Skeletal muscle cell (primary cell): ENCODE measurements at regions not wholly inside any gene's neighbourhood (a gene's known extent, or its start where the extent isn't known, plus 50 kb on each side); places are given as distances from the start of the nearest gene placed in this dataset.
"Not testable (repeated sequence)": the region's sequence is repeated elsewhere in the genome, so short reads cannot be mapped to it uniquely, and the experiment has no call there.

Experiments
- DNase-seq: peaks from one replicate; pipeline ENCODE4 v3.0.0-alpha.2; 2010; ENCODE audit warnings: low read depth
- H3K4me3 ChIP-seq: 2 replicates; pipeline ENCODE4 v1.5.1; 2011; ENCODE audit warnings: low read depth, mild to moderate bottlenecking, control low read depth, low read length, moderate library complexity

DNA sequence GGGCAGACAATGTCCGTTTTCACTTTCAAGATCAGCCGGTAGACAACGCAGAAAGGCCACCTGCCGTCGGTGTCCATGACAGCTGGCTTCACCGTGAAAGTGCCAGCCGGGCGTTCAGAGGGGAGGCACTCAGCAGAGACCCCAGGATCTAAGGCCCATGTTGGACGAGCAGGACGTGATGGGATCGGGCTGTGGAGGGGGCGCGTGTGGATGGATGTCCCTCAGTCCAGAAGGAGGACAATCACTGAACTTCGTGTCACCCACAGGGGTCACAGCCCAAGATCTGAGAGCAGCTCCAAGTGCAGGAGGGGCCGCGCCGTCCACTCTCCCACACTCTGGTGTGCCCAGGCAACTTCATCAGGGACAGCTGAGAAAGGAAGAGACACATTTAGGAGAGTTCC lies 164.4 kb downstream of the BRD1 start:
- DNase-seq: no peak
- H3K4me3 ChIP-seq: no peak overlapping the region

DNA sequence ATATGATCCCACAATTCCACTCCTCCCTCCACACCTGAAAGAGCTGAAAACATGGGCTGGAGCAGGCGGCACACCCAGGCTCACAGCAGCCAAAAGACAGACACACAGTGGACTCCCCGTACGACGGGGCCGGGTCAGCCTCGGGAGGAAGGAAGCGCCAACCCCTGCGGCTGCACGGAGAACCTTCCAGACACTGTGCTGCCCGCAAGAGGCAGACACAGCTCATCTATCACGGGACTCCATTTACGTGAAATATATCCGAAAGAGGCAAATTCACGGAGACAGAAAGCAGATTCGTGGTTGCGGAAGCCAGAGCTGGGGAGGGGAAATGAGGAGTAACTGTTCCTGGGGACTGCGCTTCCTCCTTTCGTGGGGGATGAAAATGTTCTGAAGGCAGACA lies 165.0 kb downstream of the BRD1 start:
- H3K4me3 ChIP-seq: no peak overlapping the region
- DNase-seq: no peak

DNA sequence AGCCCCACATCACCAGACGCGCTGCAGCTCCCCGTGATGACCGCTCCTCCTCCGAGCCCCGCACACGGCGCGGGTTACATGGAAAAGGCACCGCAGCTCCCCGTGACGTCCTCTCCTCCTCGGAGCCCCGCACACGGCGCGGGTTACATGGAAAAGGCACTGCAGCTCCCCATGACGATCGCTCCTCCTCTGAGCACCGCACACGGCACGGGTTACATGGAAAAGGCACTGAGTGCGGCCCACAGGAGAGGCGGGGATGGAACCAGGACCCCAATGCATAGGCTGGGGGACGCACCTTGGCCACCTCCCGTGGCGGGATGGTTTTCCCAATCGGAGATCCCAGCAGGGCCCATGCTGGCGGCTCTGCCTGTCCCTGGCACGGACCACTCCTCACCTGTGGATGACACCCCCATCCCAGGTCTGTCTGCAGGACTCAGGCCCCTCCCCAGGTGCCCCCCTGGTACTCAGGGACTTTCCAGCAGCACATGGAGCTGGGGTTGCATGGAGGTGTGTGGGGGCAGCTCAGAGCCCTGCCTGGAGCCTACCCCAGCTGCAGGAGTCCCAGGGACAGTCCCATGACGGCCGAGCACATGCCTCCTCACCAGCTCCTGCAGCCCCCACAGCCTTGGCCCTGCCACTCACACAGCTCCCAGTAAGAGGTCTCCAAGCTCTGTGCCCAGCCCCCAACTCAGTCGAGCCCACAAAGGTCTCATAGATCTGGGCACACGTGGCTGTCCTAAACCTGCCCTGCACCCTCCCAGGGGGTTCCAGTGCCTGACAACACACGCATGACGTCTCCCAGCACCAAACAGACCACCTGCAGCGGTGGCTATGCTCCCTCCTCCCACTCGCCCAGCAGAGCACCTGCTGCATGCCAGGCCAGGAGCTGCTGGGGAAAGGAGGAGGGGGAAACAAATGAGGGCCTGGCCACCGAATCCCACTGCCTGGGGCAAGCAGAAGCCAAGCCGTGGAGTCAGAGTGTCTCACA lies 166.6 kb downstream of the BRD1 start:
- H3K4me3 ChIP-seq: no peak overlapping the region
- no peak for DNase-seq

DNA sequence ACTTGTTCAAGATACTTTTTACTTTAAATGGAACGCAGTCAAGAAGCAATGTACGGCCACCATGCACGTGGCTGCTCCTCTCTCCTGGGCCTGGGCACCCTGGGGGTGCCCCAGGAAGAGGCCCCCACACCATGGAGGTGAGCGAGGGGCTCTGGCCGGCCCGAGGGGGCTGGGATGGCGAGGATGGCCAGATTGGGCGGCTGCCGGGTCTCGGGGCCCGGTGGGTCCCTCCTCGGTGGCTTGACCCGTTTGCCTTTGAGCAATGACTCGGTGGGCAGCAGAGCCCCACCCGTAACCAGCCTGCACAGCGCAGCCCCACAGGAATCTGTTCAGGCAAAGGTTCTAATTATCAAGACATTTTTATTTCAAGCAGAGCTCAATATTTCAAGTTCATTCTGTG lies 167.4 kb downstream of the BRD1 start:
- no peak for DNase-seq
- no peak overlapping the region for H3K4me3 ChIP-seq

DNA sequence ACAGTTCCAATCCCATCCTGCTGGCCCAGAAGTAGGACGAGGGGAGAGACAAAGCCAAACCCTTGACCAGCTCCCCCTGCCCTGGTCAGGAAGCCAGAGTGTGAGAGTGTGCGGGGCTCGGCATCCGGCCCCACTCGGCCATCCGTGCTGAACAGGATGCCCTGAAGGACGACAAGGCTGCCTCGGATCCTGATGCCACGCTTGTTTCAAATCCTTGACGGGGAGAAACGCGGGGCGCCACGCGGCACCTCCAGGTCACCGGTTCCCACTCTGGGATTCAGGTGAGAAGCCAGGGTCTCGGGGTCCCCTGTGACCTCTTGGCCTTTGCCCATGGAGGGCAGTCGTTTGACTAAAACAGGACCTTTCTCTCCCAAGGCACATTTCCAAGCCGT lies 167.8 kb downstream of the BRD1 start:
- no peak overlapping the region for H3K4me3 ChIP-seq
- DNase-seq: no peak

DNA sequence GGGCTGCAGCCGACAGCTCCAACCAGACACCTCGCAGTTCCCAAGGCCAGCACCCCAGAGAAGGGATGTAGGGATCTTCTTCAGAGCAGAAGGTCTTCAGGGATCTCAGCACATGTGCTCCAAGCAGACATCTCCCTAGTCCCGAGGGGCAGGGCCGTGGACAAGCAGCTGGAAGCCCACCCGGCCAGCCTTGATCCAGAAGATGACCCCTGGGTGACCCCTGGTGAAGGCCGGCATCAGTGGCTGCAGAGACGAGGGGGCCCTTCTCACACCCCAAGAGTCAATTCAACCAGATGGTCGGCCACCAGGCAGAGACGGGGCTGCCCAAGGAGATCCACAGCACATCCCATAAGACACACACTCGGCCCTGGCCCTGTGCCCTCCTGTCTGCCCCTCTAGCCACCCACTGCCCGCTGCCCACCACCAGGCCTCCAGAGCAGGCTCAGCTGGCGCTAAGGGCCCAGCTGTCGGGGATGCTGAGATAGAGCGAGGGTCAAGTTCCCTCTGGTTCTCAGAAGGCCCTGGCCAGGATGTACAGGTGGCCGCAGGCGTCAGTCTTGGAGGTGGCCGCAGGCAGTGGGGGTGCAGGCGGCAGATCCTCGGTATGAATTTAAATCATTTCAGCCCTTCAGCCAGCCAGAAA lies 168.3 kb downstream of the BRD1 start:
- no peak overlapping the region for H3K4me3 ChIP-seq
- DNase-seq: no peak

DNA sequence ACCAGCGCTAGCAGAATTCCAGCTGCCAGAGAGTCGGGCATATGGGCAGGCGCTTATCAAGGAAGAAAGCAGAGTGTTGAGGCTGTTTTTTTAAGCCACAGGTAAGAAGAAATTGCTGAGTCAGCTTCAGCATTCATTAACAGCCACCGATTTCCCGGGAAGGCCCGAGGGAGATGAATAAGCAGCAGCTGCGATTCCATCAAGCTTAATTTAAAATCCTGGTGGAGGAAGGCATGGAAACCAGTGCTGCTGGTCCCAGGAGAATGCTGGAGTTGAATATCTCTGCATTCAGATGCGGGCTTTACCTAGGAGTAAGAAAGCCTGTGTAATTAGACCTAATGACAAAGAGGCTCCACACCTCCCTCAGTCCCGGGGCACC lies 168.8 kb downstream of the BRD1 start:
- DNase-seq: no peak
- no peak overlapping the region for H3K4me3 ChIP-seq

DNA sequence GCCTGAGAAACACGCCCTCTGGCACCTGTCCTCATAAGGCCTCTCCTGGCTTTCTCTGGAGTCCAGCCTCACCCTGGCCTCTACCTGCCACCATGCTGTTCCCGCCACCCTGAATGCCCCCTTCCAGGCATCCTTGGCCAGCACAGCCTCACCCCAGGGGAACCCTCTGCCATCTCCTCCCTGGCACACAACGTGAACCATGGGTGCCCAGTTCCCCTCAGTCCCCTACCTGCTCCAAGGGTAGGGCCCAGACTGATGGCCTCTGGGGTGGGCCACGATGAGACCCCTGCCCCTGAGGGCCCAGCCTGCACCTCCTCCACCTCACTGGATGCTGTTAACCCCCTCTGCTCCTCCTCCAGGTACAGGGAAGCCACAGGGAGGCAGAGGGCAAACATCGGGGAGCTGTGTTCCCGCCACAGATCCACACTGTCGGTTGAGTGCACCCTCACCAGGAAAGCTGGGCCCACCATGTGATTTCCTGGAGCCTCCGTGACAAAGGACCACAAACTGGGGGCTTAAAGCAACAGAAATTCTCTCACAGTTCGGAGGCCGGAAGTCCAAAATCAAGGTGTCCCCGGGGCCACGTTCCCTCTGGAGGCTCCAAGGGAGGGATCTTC lies 169.6 kb downstream of the BRD1 start:
- no peak overlapping the region for H3K4me3 ChIP-seq
- DNase-seq: no peak

DNA sequence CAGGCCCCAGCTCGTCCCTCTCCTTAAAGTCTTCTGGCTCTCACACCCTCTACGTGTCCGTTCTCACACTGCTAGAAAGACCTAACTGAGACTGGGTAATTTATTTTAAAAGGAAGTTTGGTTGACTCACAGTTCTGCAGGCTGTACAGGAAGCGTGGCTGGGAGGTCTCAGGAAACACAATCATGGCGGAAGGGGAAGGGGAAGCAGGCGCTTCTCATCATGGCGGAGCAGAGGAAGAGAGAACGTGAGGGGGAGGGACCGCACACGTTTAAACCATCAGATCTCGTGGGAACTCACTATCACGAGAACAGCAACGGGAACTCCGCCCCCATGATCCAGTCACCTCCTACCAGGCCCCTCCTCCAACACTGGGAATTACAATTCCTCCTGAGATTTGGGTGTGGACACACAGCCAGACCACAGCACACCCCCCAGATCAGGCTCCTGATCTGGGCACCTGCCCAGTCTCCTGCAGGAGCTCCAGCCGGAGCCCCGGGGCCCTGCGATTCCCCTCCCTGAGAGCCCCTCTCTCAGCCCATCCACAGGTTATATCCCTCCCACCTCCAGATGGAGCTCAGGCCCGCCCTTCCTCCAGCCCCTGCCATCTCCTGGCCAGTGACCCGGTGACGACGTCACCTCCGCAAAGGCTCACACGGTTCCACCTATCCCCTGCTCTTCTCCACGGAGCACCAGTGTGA lies 170.2 kb downstream of the BRD1 start:
- no peak overlapping the region for H3K4me3 ChIP-seq
- DNase-seq: no peak

DNA sequence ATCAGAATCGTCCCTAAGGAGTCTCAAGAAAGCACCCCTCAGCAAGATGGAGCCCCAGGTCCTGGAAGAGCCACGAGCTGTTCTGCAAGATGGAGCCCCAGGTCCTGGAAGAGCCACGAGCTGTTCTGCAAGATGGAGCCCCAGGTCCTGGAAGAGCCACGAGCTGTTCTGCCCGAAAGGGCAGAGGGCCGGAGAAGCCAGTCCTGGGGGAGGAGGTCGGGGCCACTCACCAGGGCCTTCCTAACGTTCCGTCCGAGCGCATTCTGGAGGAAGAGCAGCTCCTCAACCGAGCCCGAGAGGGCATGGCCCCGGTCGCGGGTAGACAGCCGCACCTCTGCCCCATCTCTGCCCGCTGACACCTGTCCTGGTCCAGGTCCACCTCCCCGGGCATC lies 170.8 kb downstream of the BRD1 start:
- not testable (repeated sequence) for DNase-seq, H3K4me3 ChIP-seq

DNA sequence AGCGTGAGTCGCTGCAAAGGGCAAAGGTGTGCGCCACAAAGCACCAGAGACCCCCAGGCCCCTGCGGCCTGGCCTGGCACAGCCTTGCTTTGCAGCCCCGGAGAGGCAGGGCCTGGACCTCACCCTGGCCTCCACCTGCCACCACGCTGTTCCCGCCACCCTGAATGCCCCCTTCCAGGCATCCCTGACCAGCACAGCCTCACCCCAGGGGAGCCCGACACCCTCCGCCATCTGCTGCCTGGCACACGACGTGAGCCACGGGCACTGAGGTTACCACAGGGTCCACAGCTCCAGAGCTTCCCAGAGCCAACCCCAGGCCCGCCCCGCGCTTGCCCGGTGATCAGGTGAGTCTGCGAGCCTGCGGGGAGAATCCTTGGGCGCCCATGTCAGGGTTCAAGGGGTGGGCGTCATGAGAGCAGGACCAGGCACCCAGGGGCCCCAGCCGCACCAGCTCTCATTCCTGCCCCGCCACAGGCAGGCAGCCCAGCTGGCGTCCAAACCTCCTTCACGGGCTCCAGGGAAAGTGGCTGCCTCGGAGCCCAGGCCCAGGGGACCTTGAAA lies 171.3 kb downstream of the BRD1 start:
- no peak overlapping the region for H3K4me3 ChIP-seq
- no peak for DNase-seq

DNA sequence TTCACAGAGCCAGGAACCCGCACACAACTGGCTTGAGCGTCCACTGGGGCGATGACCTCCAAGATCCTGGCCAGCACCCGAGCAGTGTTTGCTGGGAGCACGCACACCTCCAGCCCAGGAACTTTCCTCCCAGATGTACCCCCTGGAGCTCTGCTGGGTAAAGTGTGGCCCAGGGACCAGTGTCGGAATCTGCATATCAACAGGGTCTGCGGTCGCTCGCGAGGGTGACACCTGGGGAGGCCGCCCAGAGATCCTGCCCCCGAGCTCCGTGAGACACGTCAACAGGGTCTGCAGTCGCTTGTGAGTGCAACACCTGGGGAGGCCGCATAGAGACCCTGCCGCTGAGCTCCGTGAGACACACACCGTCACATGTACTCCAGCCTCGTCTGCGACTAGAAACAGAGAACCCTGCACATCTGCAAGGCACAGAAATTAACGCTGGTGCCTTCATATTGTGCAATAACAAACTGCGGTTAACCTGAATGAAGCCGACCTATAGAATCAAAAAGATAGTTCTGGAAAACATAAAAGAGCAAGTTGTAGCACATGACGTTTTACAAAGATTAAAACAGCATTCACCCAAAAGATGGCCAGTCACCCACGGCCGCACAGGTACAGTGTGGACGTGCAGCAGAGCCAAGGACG lies 172.4 kb downstream of the BRD1 start:
- DNase-seq: no peak
- H3K4me3 ChIP-seq: no peak overlapping the region

DNA sequence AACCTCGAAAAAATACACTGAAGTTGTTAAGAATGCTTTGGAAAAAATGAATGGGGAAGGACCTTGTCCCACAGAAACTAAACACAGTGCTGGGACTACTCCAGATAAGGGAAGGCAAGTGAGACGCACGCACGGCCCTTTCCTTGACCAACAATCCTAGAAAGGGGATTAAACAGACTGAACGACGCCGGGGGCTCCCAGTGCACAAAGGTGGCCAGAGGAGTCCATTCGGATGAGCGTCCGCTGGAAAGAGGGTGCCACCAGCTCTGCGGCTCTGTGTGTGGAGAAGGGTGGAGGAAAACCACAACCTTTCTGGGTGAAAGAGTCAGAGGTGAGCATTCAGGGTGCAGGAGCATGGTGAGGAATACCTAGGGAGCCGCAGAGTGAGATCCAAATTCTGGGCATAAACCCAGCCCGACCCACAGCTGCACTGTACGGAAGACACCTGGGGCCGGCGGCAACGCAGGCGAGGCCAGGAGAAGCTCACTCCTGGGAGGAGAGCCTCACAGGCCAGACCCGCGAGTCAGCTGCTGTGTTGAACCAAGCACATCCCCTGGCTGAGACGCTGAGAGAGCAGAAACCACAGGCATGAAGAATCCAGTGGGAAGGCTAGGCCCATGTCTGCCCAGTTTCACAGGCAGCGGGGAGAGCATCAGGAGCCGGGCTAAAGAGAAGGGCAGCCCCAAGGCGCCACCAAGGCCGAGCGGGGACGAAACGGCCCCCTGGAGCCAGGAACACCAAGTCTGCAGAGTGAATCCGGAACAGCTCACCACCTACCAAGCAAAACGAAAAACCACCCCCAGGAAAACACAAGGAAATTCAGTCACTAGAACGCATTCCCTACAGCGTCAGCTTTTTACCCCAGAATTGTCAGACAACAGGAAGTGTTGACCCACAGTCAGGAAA lies 177.1 kb downstream of the BRD1 start:
- no peak for DNase-seq
- no peak overlapping the region for H3K4me3 ChIP-seq

DNA sequence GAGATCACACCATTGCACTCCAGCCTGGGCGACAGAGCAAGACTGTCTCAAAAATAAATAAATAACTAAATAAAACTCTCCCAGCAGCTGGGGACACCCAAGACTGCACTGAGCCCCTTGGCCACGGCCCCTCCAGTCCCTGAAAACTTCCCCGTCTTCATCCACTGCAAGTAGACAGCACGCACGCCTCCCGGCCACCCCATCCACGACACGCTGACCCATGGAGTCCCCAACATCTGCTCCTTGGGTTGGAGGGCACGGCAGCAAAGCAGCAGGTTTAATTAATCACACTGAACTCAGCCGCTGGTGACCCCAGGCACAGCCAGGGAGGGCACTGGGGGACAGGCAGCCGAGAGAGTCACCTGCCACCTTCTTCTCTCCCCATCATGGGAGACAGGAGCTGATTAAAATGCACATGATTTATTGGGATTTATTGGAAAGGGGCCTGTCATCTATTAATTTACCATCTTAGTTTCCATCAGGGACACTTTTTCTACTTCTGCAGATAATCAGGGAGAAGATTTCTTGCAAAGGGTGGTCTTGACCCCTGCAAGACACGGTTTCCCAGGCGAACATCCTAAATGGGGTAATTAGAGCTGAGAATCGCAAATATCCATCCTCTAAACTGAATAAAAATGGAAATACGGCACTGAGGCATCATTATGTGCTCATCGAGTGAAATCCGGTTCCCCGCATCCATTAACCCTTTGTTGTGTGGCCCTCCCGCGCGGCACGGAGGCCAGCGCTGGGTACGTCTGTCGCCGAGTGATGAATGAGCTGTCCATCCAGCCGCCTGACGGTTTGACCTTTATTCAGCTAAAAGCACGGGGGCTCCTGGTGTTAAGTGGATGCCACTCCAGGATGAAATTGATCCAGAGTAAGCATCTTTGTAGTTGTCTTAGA lies 178.3 kb downstream of the BRD1 start:
- H3K4me3 ChIP-seq: no peak overlapping the region
- DNase-seq: no peak

DNA sequence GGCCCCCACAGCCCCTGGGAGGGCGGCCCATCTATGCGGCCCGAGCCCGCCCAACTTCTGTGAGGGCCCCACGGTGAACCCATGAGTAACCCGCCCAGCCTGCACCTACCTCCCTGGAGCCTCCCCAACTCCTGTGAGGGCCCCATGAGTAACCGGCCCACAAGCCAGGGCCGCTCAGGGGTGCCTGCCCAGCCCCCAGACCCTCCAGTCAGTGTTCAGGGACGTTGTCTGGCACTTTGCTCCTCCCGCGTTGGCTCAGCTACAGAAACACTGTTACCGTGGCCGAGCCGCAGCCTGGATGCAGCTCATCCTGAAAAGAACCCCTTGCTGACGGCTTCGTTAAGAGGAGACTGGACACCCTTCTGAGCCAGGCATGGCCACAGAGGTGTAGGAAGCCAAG lies 179.6 kb downstream of the BRD1 start:
- no peak overlapping the region for H3K4me3 ChIP-seq
- DNase-seq: no peak

DNA sequence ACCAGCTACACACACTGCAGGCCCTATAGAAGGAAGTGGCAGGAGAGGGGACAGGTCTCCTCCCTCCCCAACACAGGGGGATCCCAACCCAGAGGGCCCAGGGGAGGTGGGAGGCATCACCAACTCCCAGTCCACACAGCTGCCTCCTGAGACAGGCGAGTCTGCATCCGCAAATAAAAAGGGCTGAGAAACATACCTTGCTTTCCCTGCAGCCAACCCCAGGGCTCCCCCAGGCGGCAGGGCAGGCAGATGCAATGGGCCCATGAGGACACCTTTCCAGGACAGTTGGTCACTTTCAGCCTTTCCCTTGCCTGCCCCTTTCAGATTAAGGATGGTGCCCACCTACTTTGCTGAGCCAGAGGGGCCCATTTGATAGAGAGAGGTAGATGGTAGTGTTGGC lies 180.0 kb downstream of the BRD1 start:
- no peak for DNase-seq
- H3K4me3 ChIP-seq: no peak overlapping the region

DNA sequence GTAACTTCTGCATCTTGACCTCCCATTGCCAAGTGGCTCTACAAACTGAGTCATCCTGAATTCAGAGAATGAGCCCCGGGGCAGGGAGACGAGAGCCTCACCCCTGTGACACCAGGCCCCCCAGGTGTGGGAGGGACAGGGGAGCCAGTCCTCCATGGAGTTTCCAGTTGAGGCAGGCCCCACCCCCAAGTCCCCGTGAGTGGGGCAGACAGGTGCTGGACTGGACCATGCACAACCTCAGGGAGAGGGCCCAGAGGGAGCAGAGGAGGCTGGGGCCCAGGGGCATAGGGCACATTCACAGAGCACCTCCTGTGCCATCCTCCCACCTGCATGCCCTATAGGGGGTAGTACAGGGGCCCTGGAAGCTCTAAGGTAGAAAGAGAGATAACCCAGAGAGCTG lies 180.8 kb downstream of the BRD1 start:
- DNase-seq: no peak

More for the DNA sequence above, 180.8 kb downstream of the BRD1 start:
- no peak overlapping the region for H3K4me3 ChIP-seq
